Type B pancreatic cell (in vitro differentiated cells): ENCODE measurements at regions not wholly inside any gene's neighbourhood (a gene's known extent, or its start where the extent isn't known, plus 50 kb on each side); places are given as distances from the start of the nearest gene placed in this dataset.
"Not testable (repeated sequence)": the region's sequence is repeated elsewhere in the genome, so short reads cannot be mapped to it uniquely, and the experiment has no call there.

ENCODE experiments used
- DNase-seq: peaks from one replicate; pipeline ENCODE4 v3.0.0; 2021; ENCODE audit warnings: mixed read lengths; ENCODE audit not compliant: unreplicated experiment; ENCODE audit errors: extremely low spot score
- H3K27ac Mint-ChIP-seq: 2 replicates; pipeline ENCODE4 v1.8.0; 2021; ENCODE audit warnings: mild to moderate bottlenecking, mixed read lengths
- H3K27me3 Mint-ChIP-seq: 2 replicates; pipeline ENCODE4 v1.8.0; 2021; ENCODE audit warnings: mixed read lengths
- H3K36me3 Mint-ChIP-seq: 2 replicates; pipeline ENCODE4 v1.8.0; 2021; ENCODE audit warnings: mixed read lengths
- H3K4me1 Mint-ChIP-seq: one replicate; pipeline ENCODE4 v1.8.0; 2021; ENCODE audit warnings: mixed read lengths; ENCODE audit not compliant: unreplicated experiment
- H3K4me3 Mint-ChIP-seq: 2 replicates; pipeline ENCODE4 v1.8.0; 2021; ENCODE audit warnings: mild to moderate bottlenecking, mixed read lengths
- H3K9me3 Mint-ChIP-seq: 2 replicates; pipeline ENCODE4 v1.8.0; 2021; ENCODE audit warnings: mixed read lengths
- TF ChIP-seq, protein P1 (sequence below): fragments of 200-600 bp; sonication (generic); conservative IDR thresholded peaks from 2 replicates; pipeline ENCODE4 v1.5.0; 2021; ENCODE audit warnings: antibody characterized with exemption, mild to moderate bottlenecking

DNA sequence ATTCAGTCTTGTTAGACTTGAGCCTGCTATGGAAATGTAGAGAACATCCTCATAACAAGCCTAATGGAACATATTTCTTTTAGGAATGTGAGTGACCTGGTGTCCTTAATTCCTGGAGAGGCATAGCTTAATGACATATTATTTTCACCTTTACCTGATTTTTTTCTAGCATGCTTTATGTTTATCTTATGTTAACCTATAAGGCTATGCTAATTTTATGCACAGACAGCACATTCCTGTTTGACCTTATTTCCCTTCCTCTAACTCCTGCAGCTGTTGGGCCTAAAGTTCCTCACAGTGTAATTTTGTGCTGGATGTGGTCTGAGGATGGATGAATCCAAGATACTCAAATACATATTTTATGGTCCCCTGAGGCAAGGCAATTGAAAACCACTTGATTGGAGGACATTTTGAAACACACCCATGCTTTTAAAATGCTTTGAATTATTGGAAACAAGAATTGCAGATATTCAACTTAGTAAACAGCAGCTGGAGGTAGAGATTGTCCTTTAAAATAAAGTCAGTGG lies 111.5 kb downstream of the LARP7 start:
- H3K4me3 Mint-ChIP-seq = peak overlapping the region; percentile 47
- no peaks in the 10 kb centered on the region for H3K27me3 Mint-ChIP-seq
- TF ChIP-seq, protein P1, sequence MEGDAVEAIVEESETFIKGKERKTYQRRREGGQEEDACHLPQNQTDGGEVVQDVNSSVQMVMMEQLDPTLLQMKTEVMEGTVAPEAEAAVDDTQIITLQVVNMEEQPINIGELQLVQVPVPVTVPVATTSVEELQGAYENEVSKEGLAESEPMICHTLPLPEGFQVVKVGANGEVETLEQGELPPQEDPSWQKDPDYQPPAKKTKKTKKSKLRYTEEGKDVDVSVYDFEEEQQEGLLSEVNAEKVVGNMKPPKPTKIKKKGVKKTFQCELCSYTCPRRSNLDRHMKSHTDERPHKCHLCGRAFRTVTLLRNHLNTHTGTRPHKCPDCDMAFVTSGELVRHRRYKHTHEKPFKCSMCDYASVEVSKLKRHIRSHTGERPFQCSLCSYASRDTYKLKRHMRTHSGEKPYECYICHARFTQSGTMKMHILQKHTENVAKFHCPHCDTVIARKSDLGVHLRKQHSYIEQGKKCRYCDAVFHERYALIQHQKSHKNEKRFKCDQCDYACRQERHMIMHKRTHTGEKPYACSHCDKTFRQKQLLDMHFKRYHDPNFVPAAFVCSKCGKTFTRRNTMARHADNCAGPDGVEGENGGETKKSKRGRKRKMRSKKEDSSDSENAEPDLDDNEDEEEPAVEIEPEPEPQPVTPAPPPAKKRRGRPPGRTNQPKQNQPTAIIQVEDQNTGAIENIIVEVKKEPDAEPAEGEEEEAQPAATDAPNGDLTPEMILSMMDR = no peak
- H3K9me3 Mint-ChIP-seq = no peaks in the 10 kb centered on the region
- peaks cover 5% of the 10 kb centered on the region for H3K4me1 Mint-ChIP-seq
- peak overlapping the region; percentile 77 for H3K27ac Mint-ChIP-seq
- H3K36me3 Mint-ChIP-seq = no peaks in the 10 kb centered on the region
- DNase-seq = no peak

- H3K27ac Mint-ChIP-seq, DNase-seq, H3K4me3 Mint-ChIP-seq: not testable (repeated sequence)
These were observed 113.8 kb downstream of the LARP7 start for GRCh38 chr4:112750749-112751148.

GRCh38 chr4:112751447-112751846 lies 114.5 kb downstream of the LARP7 start:
- Mint-ChIP-seq H3K9me3 (no peaks in the 10 kb centered on the region), H3K36me3 (no peaks in the 10 kb centered on the region), H3K27ac (no peak overlapping the region), H3K4me1 (peaks cover 11% of the 10 kb centered on the region), H3K4me3 (no peak overlapping the region), H3K27me3 (no peaks in the 10 kb centered on the region)
- TF ChIP-seq, protein P1 = no peak
- no peak for DNase-seq

More at GRCh38 chr4:112750749-112751148, 113.8 kb downstream of the LARP7 start:
- H3K9me3 Mint-ChIP-seq, H3K36me3 Mint-ChIP-seq, H3K27me3 Mint-ChIP-seq: not testable (repeated sequence)
- H3K4me1 Mint-ChIP-seq = peaks cover 11% of the 10 kb centered on the region

DNA sequence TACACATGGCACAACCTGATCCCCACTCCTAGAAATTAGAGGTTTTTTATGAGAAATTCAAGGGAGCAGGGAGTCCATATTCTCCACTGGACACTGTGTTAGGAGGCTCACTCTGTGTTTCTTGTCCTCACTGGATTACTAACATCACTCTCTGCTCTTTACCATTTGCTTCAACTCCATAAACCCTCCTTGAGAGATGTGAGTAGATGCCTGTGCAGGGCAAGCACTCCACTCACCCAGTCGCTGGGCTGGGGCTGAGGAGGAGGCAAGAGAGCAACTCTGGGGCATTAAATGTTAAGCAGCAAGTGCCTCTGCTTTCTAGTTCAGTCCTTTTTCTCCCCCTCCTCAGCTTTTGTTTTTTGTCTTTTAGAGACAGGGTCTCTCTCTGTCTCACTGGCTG lies 115.1 kb downstream of the LARP7 start:
- no peak for DNase-seq
- Mint-ChIP-seq H3K36me3 (no peaks in the 10 kb centered on the region), H3K27me3 (no peaks in the 10 kb centered on the region), H3K4me1 (peaks cover 9% of the 10 kb centered on the region), H3K27ac (no peak overlapping the region), H3K9me3 (no peaks in the 10 kb centered on the region), H3K4me3 (no peak overlapping the region)
- TF ChIP-seq, protein P1 = no peak

DNA sequence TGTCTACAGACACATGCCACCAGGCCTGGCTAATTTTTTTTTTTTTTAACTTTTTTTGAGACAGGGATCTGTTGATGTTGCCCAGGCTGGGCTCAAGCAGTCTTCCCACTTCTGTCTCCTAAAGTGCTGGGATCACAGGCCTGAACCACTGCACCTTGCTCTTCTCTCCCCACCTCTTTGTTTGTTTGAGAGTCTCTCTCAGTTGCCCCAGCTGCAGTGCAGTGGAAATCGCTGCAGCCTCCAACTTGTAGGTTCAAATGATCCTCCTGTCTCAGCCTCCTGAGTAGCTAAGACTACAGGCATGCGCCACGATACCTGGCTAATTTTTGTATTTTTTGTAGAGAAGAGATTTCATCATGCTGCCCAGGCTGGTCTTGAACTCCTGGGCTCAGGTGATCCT lies 115.6 kb downstream of the LARP7 start:
- Mint-ChIP-seq H3K4me3 (no peak overlapping the region), H3K27me3 (no peaks in the 10 kb centered on the region), H3K9me3 (no peaks in the 10 kb centered on the region), H3K4me1 (peaks cover 6% of the 10 kb centered on the region), H3K36me3 (no peaks in the 10 kb centered on the region), H3K27ac (no peak overlapping the region)
- TF ChIP-seq, protein P1 = no peak
- DNase-seq = no peak

GRCh38 chr4:112753333-112753732 lies 116.4 kb downstream of the LARP7 start:
- no peaks in the 10 kb centered on the region for H3K9me3 Mint-ChIP-seq
- no peaks in the 10 kb centered on the region for H3K36me3 Mint-ChIP-seq
- TF ChIP-seq, protein P1 = no peak
- H3K4me1 Mint-ChIP-seq = peaks cover 6% of the 10 kb centered on the region
- no peaks in the 10 kb centered on the region for H3K27me3 Mint-ChIP-seq
- DNase-seq = no peak
- no peak overlapping the region for H3K4me3 Mint-ChIP-seq
- H3K27ac Mint-ChIP-seq = no peak overlapping the region
